ENCODE measurements at regions not wholly inside any gene's neighbourhood (a gene's known extent, or its start where the extent isn't known, plus 50 kb on each side); places are given as distances from the start of the nearest gene placed in this dataset.

DNA sequence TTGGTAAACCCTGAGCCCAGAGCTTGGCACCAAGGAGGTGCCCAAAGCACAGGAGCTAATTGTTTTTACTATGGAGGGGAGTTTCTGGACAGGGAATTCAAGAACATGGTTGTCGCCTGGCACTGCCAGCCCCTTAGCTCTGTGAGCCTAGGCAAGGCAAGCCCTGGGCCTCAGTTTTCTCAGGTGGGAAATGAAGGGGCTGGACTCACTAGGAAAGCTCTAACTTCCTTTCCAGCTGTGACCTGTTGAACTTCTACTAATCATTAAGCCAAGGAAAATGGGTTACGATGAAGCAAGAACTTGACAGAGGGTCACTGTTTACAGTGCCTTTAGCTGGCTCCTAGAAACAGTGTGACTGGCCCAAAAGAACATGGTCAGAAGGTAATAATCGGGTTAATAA lies 277.2 kb downstream of the SHQ1 start:
- Mint-ChIP-seq H3K9me3 (no peaks in the 10 kb centered on the region), H3K27me3 (ENCODE audit: low read depth) (no peaks in the 10 kb centered on the region), H3K4me3 (no peak overlapping the region), H3K27ac (no peak overlapping the region), H3K4me1 (no peaks in the 10 kb centered on the region), H3K36me3 (no peaks in the 10 kb centered on the region)
- TF ChIP-seq, protein P1, sequence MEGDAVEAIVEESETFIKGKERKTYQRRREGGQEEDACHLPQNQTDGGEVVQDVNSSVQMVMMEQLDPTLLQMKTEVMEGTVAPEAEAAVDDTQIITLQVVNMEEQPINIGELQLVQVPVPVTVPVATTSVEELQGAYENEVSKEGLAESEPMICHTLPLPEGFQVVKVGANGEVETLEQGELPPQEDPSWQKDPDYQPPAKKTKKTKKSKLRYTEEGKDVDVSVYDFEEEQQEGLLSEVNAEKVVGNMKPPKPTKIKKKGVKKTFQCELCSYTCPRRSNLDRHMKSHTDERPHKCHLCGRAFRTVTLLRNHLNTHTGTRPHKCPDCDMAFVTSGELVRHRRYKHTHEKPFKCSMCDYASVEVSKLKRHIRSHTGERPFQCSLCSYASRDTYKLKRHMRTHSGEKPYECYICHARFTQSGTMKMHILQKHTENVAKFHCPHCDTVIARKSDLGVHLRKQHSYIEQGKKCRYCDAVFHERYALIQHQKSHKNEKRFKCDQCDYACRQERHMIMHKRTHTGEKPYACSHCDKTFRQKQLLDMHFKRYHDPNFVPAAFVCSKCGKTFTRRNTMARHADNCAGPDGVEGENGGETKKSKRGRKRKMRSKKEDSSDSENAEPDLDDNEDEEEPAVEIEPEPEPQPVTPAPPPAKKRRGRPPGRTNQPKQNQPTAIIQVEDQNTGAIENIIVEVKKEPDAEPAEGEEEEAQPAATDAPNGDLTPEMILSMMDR (IDR thresholded peaks at IDR 0.05; ENCODE audit: unreplicated experiment), result no peak
- DNase-seq (ENCODE audit: low spot score in 2 of 2, unreplicated experiment in 2 of 2), result no peak

DNA sequence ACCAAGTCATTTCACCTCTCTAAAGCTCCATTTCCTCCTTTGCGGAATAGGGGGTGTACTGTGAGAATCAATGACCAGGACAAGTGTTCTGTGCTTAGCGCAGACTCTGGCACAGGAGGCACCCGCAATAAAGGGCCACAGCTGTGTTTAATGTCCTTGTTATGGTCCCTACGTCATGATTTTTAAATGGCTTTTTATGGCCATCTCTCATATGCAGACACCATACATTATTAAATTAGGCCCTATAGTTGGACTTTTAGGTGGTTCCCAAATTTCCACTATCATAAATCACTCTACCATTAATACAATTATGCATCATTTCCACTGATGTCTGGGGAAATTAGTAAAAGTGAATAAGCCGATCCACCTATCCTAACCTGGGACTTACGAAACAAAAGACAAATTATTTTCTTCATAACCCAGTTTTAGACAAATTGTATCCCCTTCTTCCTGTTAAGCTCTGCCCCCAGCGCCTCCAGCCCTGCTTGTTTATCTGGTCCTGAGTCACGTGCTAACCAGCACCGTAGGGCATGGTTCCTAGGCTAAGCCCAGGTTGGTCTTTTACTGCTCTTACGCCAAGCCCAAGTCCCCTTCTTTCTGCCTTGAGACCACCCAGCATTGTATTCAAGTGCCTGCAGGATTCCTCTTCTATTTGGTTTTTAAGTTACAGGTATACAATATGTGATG lies 278.3 kb downstream of the SHQ1 start:
- Mint-ChIP-seq H3K27ac (no peak overlapping the region), H3K4me1 (no peaks in the 10 kb centered on the region), H3K4me3 (no peak overlapping the region), H3K27me3 (ENCODE audit: low read depth) (no peaks in the 10 kb centered on the region), H3K36me3 (no peaks in the 10 kb centered on the region), H3K9me3 (no peaks in the 10 kb centered on the region)
- TF ChIP-seq, protein P1 (IDR thresholded peaks at IDR 0.05; ENCODE audit: unreplicated experiment), result no peak
- no peak for DNase-seq (ENCODE audit: low spot score in 2 of 2, unreplicated experiment in 2 of 2)

DNA sequence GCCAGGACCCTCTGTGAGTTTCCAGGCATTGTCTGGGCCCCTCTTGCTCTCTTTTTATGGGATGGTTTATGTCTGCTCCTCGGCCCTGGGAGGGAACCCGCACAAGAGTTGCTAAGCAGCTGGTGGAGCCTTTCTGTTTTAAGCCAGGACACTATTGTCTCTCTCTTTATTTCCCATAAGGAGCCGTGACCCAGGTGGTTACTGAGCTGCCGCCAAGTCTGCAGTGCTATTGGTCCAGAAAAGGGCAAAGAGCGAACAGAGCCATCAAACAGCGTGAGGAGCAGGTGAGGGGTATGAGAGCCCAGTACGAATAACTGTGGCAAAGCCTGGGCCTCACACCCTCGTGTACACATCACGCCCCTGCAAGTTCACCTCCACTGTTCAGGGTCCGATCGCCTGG lies 280.2 kb downstream of the SHQ1 start:
- H3K27me3 Mint-ChIP-seq (ENCODE audit: low read depth), result no peaks in the 10 kb centered on the region
- H3K9me3 Mint-ChIP-seq, result no peaks in the 10 kb centered on the region
- TF ChIP-seq, protein P1 (IDR thresholded peaks at IDR 0.05; ENCODE audit: unreplicated experiment), result no peak
- no peak overlapping the region for H3K27ac Mint-ChIP-seq
- no peak for DNase-seq (ENCODE audit: low spot score in 2 of 2, unreplicated experiment in 2 of 2)
- no peaks in the 10 kb centered on the region for H3K36me3 Mint-ChIP-seq
- H3K4me1 Mint-ChIP-seq, result no peaks in the 10 kb centered on the region
- H3K4me3 Mint-ChIP-seq, result no peak overlapping the region

DNA sequence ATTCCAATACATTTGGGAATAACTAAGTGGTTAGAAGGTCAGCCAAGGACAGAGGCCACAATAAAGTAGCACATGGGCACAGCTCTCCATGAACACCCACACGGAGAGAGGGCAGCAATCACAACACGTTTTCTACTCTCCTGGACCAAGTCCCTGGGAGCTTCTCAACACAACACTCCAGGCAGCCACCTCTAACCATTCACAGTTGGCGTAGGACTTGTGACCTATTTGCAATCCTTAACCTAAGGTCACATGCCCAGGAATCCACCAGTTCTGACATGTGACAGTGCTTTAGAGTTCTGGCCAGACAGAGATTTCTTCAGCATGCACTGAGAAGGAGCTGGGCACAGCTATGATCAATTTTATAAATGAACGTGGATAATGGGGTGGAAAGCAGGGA lies 280.8 kb downstream of the SHQ1 start:
- Mint-ChIP-seq H3K9me3 (peaks cover under 1% of the 10 kb centered on the region), H3K27me3 (ENCODE audit: low read depth) (no peaks in the 10 kb centered on the region), H3K27ac (no peak overlapping the region), H3K4me3 (no peak overlapping the region), H3K4me1 (no peaks in the 10 kb centered on the region), H3K36me3 (no peaks in the 10 kb centered on the region)
- TF ChIP-seq, protein P1 (IDR thresholded peaks at IDR 0.05; ENCODE audit: unreplicated experiment), result no peak
- no peak for DNase-seq (ENCODE audit: low spot score in 2 of 2, unreplicated experiment in 2 of 2)

DNA sequence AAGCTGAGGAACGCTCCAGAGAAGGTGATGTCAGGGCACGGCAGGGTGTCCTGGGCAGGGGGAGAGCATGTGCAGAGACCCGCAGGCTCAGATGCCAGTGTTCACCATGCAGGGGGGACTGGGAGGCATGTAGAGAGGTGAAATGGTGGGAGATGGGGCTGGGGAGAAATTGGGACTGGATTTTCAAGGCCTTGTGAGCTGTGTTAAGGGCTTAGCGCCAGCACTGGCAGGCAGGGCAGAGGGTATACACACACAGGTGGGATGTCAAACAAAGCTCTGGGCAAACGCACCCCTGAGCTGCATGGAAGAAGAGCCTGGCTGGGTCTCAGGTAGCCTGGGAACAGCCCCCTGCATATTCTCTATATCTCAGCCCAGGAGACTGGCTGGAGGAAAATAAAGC lies 282.7 kb downstream of the SHQ1 start:
- no peaks in the 10 kb centered on the region for H3K36me3 Mint-ChIP-seq
- H3K4me1 Mint-ChIP-seq, result peaks cover 6% of the 10 kb centered on the region
- peaks cover 8% of the 10 kb centered on the region for H3K9me3 Mint-ChIP-seq
- no peak for DNase-seq (ENCODE audit: low spot score in 2 of 2, unreplicated experiment in 2 of 2)
- no peak overlapping the region for H3K4me3 Mint-ChIP-seq
- TF ChIP-seq, protein P1 (IDR thresholded peaks at IDR 0.05; ENCODE audit: unreplicated experiment), result no peak
- H3K27me3 Mint-ChIP-seq (ENCODE audit: low read depth), result no peaks in the 10 kb centered on the region
- H3K27ac Mint-ChIP-seq, result no peak overlapping the region
